H1 (cell line): ENCODE measurements at regions not wholly inside any gene's neighbourhood (a gene's known extent, or its start where the extent isn't known, plus 50 kb on each side); places are given as distances from the start of the nearest gene placed in this dataset.

Source experiments
- CTCF ChIA-PET: fragments of 300-600 bp; sonication (Branson Sonifier 250); formaldehyde crosslinking; loops from one replicate; lab custom pipeline; 2021; ENCODE audit not compliant: partially characterized antibody; lab: Charles Lee
- POLR2A ChIA-PET: fragments of 300-600 bp; sonication (Branson Sonifier 250); formaldehyde crosslinking; loops from one replicate; lab custom pipeline; 2021; ENCODE audit warnings: inconsistent platforms; ENCODE audit not compliant: partially characterized antibody; lab: Charles Lee
- DNase-seq, 2 experiments: peaks; one replicate each; pipeline versions ENCODE4 v3.0.0 to v3.0.0-alpha.2; 2010 to 2022; ENCODE audit warnings: low spot score in 2 of 2, low read depth in 1 of 2, mixed read lengths in 1 of 2
- FAIRE-seq: peaks from 2 replicates; lab custom pipeline; 2011; peaks lifted over from hg19 to GRCh38; lab: Jason Lieb, UNC
- H2AFZ ChIP-seq: 2 replicates; pipeline ENCODE4 v1.8.1; 2012; ENCODE audit warnings: low read length, inconsistent platforms
- H2AK5ac ChIP-seq: 2 replicates; pipeline ENCODE4 v1.6.1; 2013; ENCODE audit warnings: low read depth, low read length
- H2BK120ac ChIP-seq: replicated peaks from 2 replicates; pipeline ENCODE3; 2013; ENCODE audit warnings: low read depth, low read length, inconsistent platforms
- H2BK12ac ChIP-seq: 2 replicates; pipeline ENCODE4 v1.6.1; 2013; ENCODE audit warnings: low read depth, low read length
- H2BK15ac ChIP-seq: 2 replicates; pipeline ENCODE4 v1.6.1; 2013; ENCODE audit warnings: low read length
- H2BK20ac ChIP-seq: 2 replicates; pipeline ENCODE4 v1.6.1; 2013; ENCODE audit warnings: low read length
- H2BK5ac ChIP-seq: 2 replicates; pipeline ENCODE4 v1.6.1; 2013; ENCODE audit warnings: low read depth, low read length
- H3K14ac ChIP-seq: 2 replicates; pipeline ENCODE4 v1.6.1; 2013; ENCODE audit warnings: inconsistent platforms; ENCODE audit not compliant: insufficient read length
- H3K18ac ChIP-seq: 2 replicates; pipeline ENCODE4 v1.6.1; 2013; ENCODE audit warnings: low read length; ENCODE audit errors: extremely low read depth
- H3K23ac ChIP-seq: 2 replicates; pipeline ENCODE4 v1.6.1; 2013; ENCODE audit warnings: inconsistent platforms; ENCODE audit not compliant: insufficient read length
- H3K23me2 ChIP-seq: 2 replicates; pipeline ENCODE4 v1.6.1; 2013; ENCODE audit warnings: low read depth, low read length
- H3K27ac ChIP-seq: 2 replicates; pipeline ENCODE4 v1.6.1; 2011; ENCODE audit warnings: low read depth, low read length, inconsistent platforms
- H3K27me3 ChIP-seq, 4 experiments: replicated peaks in 1 of 4; 1 replicate in 1 of 4; 2 replicates in 3 of 4; pipeline versions ENCODE4 v1.6.1 to v1.8.1; 2011 to 2013; ENCODE audit warnings: low read length in 3 of 4, mild to moderate bottlenecking in 3 of 4, inconsistent platforms in 2 of 4, mixed read lengths in 2 of 4, moderate library complexity in 1 of 4; ENCODE audit not compliant: control insufficient read depth in 3 of 4, insufficient read depth in 3 of 4; ENCODE audit errors: extremely low read depth in 1 of 4
- H3K36me3 ChIP-seq, 4 experiments: 2 replicates each; pipeline versions ENCODE4 v1.6.1 to v1.8.1; 2011 to 2013; ENCODE audit warnings: mild to moderate bottlenecking in 4 of 4, low read length in 3 of 4, moderate library complexity in 2 of 4, control low read depth in 1 of 4, inconsistent platforms in 1 of 4; ENCODE audit not compliant: insufficient read depth in 4 of 4, control insufficient read depth in 2 of 4
- H3K4ac ChIP-seq: replicated peaks from 2 replicates; pipeline ENCODE3; 2013; ENCODE audit warnings: low read length, low read depth, mixed read lengths, inconsistent platforms; ENCODE audit not compliant: insufficient read length
- H3K4me1 ChIP-seq, 4 experiments: replicated peaks in 1 of 4; 1 replicate in 1 of 4; 2 replicates in 3 of 4; pipeline versions ENCODE4 v1.6.1 to v1.8.1; 2011 to 2013; ENCODE audit warnings: low read length in 3 of 4, inconsistent platforms in 2 of 4, mixed read lengths in 1 of 4; ENCODE audit not compliant: insufficient read depth in 4 of 4, control insufficient read depth in 3 of 4
- H3K4me2 ChIP-seq, 2 experiments: 2 replicates each; pipeline versions ENCODE4 v1.6.1 to v1.8.1; 2011 to 2013; ENCODE audit warnings: low read depth in 2 of 2, low read length in 2 of 2, control low read depth in 1 of 2, inconsistent platforms in 1 of 2, mild to moderate bottlenecking in 1 of 2; ENCODE audit not compliant: insufficient read depth in 1 of 2
- H3K4me3 ChIP-seq, 4 experiments: fragments of 200-600, 300-600 bp in 1 of 4; sonication (generic), shearing (Covaris generic), sonication (Bioruptor Twin) in 1 of 4; 2 replicates each; pipeline versions ENCODE4 v1.5.1 to v1.8.1; 2011 to 2016; ENCODE audit warnings: low read length in 4 of 4, low read depth in 3 of 4, control low read depth in 2 of 4, inconsistent platforms in 2 of 4, mild to moderate bottlenecking in 2 of 4, mixed read lengths in 1 of 4, moderate library complexity in 1 of 4; ENCODE audit not compliant: insufficient read depth in 2 of 4; ENCODE audit errors: extremely low read depth in 1 of 4
- H3K56ac ChIP-seq: replicated peaks from 2 replicates; pipeline ENCODE3; 2013; ENCODE audit warnings: low read depth, mild to moderate bottlenecking, mixed read lengths, low read length, inconsistent platforms; ENCODE audit not compliant: insufficient read length
- H3K79me1 ChIP-seq: 2 replicates; pipeline ENCODE4 v1.6.1; 2013; ENCODE audit warnings: low read depth, low read length, control low read depth
- H3K79me2 ChIP-seq, 2 experiments: 2 replicates each; pipeline versions ENCODE4 v1.6.1 to v1.8.1; 2012 to 2013; ENCODE audit warnings: low read length in 2 of 2, mild to moderate bottlenecking in 2 of 2, inconsistent platforms in 1 of 2; ENCODE audit not compliant: insufficient read depth in 2 of 2, control insufficient read depth in 1 of 2
- H3K9ac ChIP-seq, 4 experiments: replicated peaks in 1 of 4; 1 replicate in 1 of 4; 2 replicates in 3 of 4; pipeline versions ENCODE4 v1.6.1 to v1.8.1; 2011 to 2013; ENCODE audit warnings: low read depth in 3 of 4, low read length in 3 of 4, control low read depth in 2 of 4, mild to moderate bottlenecking in 2 of 4, moderate library complexity in 2 of 4, inconsistent platforms in 1 of 4; ENCODE audit errors: extremely low read depth in 1 of 4
- H3K9me3 ChIP-seq, 2 experiments: 2 replicates each; pipeline versions ENCODE4 v1.6.1 to v1.8.1; 2012 to 2013; ENCODE audit warnings: mild to moderate bottlenecking in 2 of 2, moderate library complexity in 2 of 2, control low read depth in 1 of 2, inconsistent platforms in 1 of 2, low read depth in 1 of 2, low read length in 1 of 2, mixed read lengths in 1 of 2; ENCODE audit not compliant: insufficient read depth in 2 of 2
- H4K20me1 ChIP-seq, 2 experiments: replicated peaks in 1 of 2; 2 replicates each; pipeline versions ENCODE3 to v1.8.1; 2011 to 2013; ENCODE audit warnings: inconsistent platforms in 2 of 2, low read length in 2 of 2, mild to moderate bottlenecking in 1 of 2; ENCODE audit not compliant: insufficient read depth in 2 of 2, control insufficient read depth in 1 of 2
- H4K5ac ChIP-seq: 2 replicates; pipeline ENCODE4 v1.6.1; 2013; ENCODE audit warnings: low read length, low read depth, mixed read lengths, inconsistent platforms; ENCODE audit not compliant: insufficient read length
- H4K8ac ChIP-seq: 2 replicates; pipeline ENCODE4 v1.8.0; 2013; ENCODE audit warnings: mild to moderate bottlenecking, moderate library complexity, low read length, inconsistent platforms; ENCODE audit not compliant: insufficient read depth; ENCODE audit errors: extremely low read depth
- H4K91ac ChIP-seq: replicated peaks from 2 replicates; pipeline ENCODE3; 2013; ENCODE audit warnings: low read length, mixed read lengths, inconsistent platforms; ENCODE audit not compliant: insufficient read length
- CBX5 ChIP-seq: fragments of 300-800, 300-1000 bp; sonication (generic); IDR thresholded peaks from 2 replicates; pipeline ENCODE4 v1.7.1; 2016; ENCODE audit warnings: antibody characterized with exemption, low read length, low read depth
- CEBPB ChIP-seq: IDR thresholded peaks from 2 replicates; pipeline ENCODE4 v1.6.1; 2012; ENCODE audit warnings: low read depth, low read length
- JUND ChIP-seq: IDR thresholded peaks from 2 replicates; pipeline ENCODE4 v1.6.1; 2011; ENCODE audit warnings: mild to moderate bottlenecking, improper control_type of control experiment, low read length
- KDM4A ChIP-seq: IDR thresholded peaks from one replicate; pipeline ENCODE4 v1.7.1; 2012; ENCODE audit warnings: low read depth, mild to moderate bottlenecking, moderate library complexity, low read length, inconsistent platforms; ENCODE audit not compliant: severe bottlenecking
- RFX5 ChIP-seq: IDR thresholded peaks from 2 replicates; pipeline ENCODE4 v1.6.1; 2011; ENCODE audit warnings: low read depth, low read length, improper control_type of control experiment, borderline replicate concordance
- WGBS, 2 experiments: shearing (Covaris generic) in 1 of 2; methylation state at CpG; one replicate each; pipeline versions ENCODE4 v1.1.6 to v1.1.7; 2013 to 2015; ENCODE audit warnings: low lambda C conversion rate in 2 of 2, mixed read lengths in 2 of 2, inconsistent platforms in 1 of 2, low coverage in 1 of 2, missing lambda C conversion rate in 1 of 2; ENCODE audit not compliant: insufficient replicate concordance in 2 of 2, insufficient coverage in 1 of 2, insufficient read length in 1 of 2; ENCODE audit errors: extremely low coverage in 1 of 2, missing lambda C conversion rate in 1 of 2; 5-methylcytosine and 5-hydroxymethylcytosine counted together

DNA sequence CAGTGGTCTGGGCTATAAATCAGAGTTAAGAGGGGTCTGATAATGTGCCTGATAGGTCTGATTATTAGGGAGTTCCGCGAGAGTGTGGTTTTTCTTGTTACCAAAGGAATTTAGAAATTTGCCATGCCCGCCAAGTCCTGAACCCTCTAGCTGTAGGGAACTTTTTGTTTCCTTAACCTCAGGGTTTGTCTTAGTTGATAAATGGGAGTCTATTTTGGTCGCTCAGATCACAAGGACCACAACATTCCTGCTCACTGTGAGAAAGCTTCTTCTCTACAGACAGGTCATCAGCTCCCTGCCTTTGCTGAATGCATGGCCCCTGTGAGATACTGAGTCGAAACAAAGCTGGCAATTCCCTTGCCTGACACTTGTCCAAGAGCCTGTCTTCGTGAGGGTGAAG lies 497.8 kb downstream of the HS3ST4 start:
- Histone ChIP-seq H3K18ac (no peak overlapping the region), H3K23me2 (no peaks in the 10 kb centered on the region), H2BK15ac (no peak overlapping the region; the same call in 1 of the 2 replicates), H3K9ac (no peak overlapping the region), H2AK5ac (no peak overlapping the region), H3K27me3 (no peaks in the 10 kb centered on the region), H2BK120ac (no peak overlapping the region), H2AFZ (no peak overlapping the region), H2BK5ac (no peak overlapping the region), H3K23ac (no peak overlapping the region), H3K79me2 (no peaks in the 10 kb centered on the region), H3K79me1 (no peaks in the 10 kb centered on the region)
- TF ChIP-seq KDM4A (no peak), CBX5 (no peak), JUND (no peak), RFX5 (no peak), CEBPB (no peak)
- TF ChIP-seq, all 59 proteins: peak for 0
- POLR2A ChIA-PET: no interaction called here
- H3K27ac ChIP-seq: no peak overlapping the region
- DNase-seq (no peak), FAIRE-seq (no peak)
- no peak overlapping the region for H3K4me3 ChIP-seq
- H3K4ac ChIP-seq: no peak overlapping the region
- no peak overlapping the region for H3K56ac ChIP-seq
- 0 out of 7 replicates have a peak, but pooled peaks cover 0 to 2% (median 0%) of the 10 kb centered on the region in 4 experiments for H3K4me1 ChIP-seq
- no peak overlapping the region for H2BK12ac ChIP-seq
- H3K4me2 ChIP-seq: no peak overlapping the region
- no peaks in the 10 kb centered on the region for H4K20me1 ChIP-seq
- H4K8ac ChIP-seq: no peak overlapping the region
- CTCF ChIA-PET: interaction anchor here (0.7 to 1.0 kb wide), 3 partner anchors 81 to 456 kb away, joined by 3 read pairs; no protein-coding TSS in a partner anchor
- no peak overlapping the region for H4K5ac ChIP-seq
- H3K14ac ChIP-seq: no peak overlapping the region
- no peak overlapping the region for H2BK20ac ChIP-seq
- WGBS, 2 experiments: 90% methylated on average over 6 of the region's 6 CpGs; no CpG with 5 or more reads in 1 of the 2 experiments
- no peaks in the 10 kb centered on the region for H3K36me3 ChIP-seq
- H4K91ac ChIP-seq: peak overlapping the region; percentile 47
- H3K9me3 ChIP-seq: peaks cover 0 to 5% of the 10 kb centered on the region in 2 experiments; a peak in 1 of 4 replicates
